AG08395 (cell line): ENCODE measurements at regions not wholly inside any gene's neighbourhood (a gene's known extent, or its start where the extent isn't known, plus 50 kb on each side); places are given as distances from the start of the nearest gene placed in this dataset.

Experiments
- DNase-seq: peaks from one replicate; pipeline ENCODE4 v3.0.0; 2012; ENCODE audit warnings: mixed read lengths, low spot score

GRCh38 chr1:99571092-99571734, 74.7 kb upstream of the PALMD start:
- DNase-seq: no peak

GRCh38 chr1:99573431-99574217, 72.3 kb upstream of the PALMD start:
- no peak for DNase-seq

- DNase-seq: no peak
These were observed 68.6 kb upstream of the PALMD start for GRCh38 chr1:99577313-99577712.

GRCh38 chr1:99579691-99580172, 66.2 kb upstream of the PALMD start:
- DNase-seq: no peak

DNA sequence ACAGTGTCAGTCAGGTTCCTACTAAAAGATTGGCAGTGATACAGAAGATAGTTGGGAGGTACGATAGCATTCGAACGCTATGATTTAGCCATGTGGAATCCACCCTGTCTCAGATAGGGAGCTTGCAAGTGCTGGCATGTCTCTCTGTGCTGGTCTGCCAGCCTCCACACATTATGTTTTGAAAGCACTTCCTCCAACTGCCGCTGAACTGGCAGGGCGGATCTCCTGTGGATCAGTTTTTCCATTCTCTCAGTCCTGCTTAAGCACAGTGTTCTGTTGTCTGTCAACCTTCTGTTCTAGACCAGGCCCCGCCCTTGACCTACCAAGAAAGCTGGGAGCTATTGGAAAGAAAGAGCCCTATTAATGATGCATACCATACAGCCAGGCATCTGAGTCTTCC, 65.5 kb upstream of the PALMD start:
- DNase-seq: no peak

DNA sequence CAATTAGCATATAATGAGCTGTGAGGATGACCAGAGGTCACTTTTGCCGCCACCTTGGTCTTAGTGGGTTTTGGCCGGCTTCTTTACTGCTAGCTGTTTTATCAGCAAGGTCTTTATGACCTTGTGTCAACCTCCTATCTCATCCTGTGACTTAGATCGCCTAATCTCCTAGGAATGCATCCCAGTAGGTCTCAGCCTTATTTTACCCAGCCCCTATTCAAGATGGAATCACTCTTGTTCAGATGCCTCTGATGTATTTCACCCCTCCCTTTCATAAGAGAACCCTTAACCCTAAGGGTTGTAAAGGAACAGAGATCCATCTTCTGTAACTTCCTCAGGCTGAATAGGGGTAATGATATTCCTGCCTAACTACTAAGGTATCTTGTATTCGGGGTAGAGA, 58.9 kb upstream of the PALMD start:
- no peak for DNase-seq

GRCh38 chr1:99589186-99589636, 56.7 kb upstream of the PALMD start:
- DNase-seq: no peak

- peak; percentile 68 for DNase-seq
These were observed 55.2 kb upstream of the PALMD start for GRCh38 chr1:99590578-99591209.

DNA sequence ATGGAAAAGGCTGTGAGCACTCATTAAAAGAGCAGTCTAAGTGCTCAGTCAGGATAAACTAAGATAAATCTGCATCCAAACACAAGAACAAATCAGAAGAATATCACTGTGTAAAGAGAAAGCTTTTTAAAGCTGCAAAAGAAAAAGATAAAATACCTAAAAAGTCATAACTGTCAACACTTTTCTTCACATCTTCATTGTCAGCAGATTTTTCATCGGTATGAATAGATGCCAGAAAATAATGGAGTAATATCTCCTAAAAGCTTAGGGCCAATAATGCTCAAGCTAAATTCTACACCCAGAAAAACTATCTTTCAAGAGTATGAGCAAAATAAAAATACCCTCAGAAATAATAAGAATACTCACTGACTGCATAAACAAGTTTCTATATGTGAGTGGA, 54.0 kb upstream of the PALMD start:
- no peak for DNase-seq

DNA sequence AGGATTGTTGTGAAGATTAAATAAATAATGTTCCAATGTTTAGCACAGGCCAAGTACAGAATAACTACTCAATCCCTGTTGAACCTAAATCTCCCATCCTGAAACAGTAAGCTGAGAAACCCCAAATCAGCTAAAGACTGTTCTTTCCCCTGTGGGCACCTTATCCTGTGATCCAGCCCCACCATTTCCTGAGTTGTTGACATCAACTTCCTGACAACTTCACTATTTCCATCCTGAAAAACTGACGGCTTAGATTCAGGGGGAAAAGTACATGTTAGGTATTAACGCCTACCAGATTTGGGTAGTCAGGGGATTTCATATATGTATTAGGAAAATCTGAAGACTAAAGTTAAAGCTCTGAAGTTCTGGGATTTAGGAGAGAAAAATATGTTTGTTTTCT, 51.7 kb upstream of the PALMD start:
- no peak for DNase-seq

DNA sequence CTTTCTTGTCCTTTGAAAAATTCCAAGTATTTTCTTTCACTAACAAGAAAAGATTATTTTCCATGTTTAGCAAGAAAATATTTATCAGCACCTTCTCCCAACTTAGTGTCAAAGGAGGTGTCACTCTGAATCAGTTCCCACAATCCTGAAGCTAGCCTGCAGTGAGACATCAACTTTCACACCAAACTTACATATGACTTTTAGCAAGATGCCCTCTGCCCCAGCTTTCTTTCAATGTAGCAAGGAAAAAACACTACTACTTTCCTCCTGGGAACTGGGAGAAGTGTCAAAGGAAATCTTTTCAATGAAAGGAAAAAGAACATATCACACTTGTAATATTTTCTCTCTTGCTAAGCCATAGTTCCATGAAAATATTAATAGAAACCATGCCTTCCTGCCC, 50.9 kb upstream of the PALMD start:
- DNase-seq: no peak

GRCh38 chr1:99595441-99595840, 50.5 kb upstream of the PALMD start:
- no peak for DNase-seq
